ENCODE measurements at regions not wholly inside any gene's neighbourhood (a gene's known extent, or its start where the extent isn't known, plus 50 kb on each side); places are given as distances from the start of the nearest gene placed in this dataset.

- no peaks in the 10 kb centered on the region for H3K27me3 ChIP-seq (ENCODE audit: insufficient read depth, low read depth, low read length)
- H3F3A ChIP-seq (ENCODE audit: insufficient read depth, low read length, poor library complexity, severe bottlenecking) = no peaks in the 10 kb centered on the region
- no peak overlapping the region for H3K4me3 ChIP-seq (ENCODE audit: low read length)
- no peaks in the 10 kb centered on the region for H3K9me2 ChIP-seq (ENCODE audit: insufficient read depth, low read length)
- no peak overlapping the region for H3K9ac ChIP-seq (ENCODE audit: low read length)
- no peak overlapping the region for H3K4me2 ChIP-seq (ENCODE audit: low read length)
- no peaks in the 10 kb centered on the region for H4K20me1 ChIP-seq (ENCODE audit: insufficient read depth)
- no peaks in the 10 kb centered on the region for H3K9me3 ChIP-seq (ENCODE audit: low read length)
- peak overlapping the region; percentile 6 for H3K27ac ChIP-seq (ENCODE audit: low read length)
- TF ChIP-seq EZH2 (IDR thresholded peaks at IDR 0.05; ENCODE audit: borderline replicate concordance, insufficient read depth, low read length, poor library complexity, severe bottlenecking) = no peak
- no peak for TF ChIP-seq POLR2AphosphoS5 (IDR thresholded peaks at IDR 0.05)
- no peak for TF ChIP-seq CTCF (IDR thresholded peaks at IDR 0.05; ENCODE audit: poor library complexity, severe bottlenecking)
- no peak for TF ChIP-seq SMC3 (conservative IDR thresholded peaks at IDR 0.05; ENCODE audit: poor library complexity)
- no peak for TF ChIP-seq TAF1 (IDR thresholded peaks at IDR 0.05; ENCODE audit: low read depth)
- TF ChIP-seq EP300 (conservative IDR thresholded peaks at IDR 0.05; ENCODE audit: poor library complexity, severe bottlenecking) = no peak
- no peak for TF ChIP-seq REST (IDR thresholded peaks at IDR 0.05; ENCODE audit: borderline replicate concordance)
- H3K79me2 ChIP-seq (replicated peaks; ENCODE audit: insufficient read depth, low read length) = peaks cover 2% of the 10 kb centered on the region
- no peak overlapping the region for H2AFZ ChIP-seq (ENCODE audit: low read depth, low read length)
- no peaks in the 10 kb centered on the region for H3K36me3 ChIP-seq (ENCODE audit: insufficient read depth, low read length)
Observed at GRCh38 chr11:92725352-92725751, 244.1 kb upstream of the MTNR1B start.

GRCh38 chr11:92727123-92727522 is 242.3 kb upstream of the MTNR1B start:
- H3K27me3 ChIP-seq (ENCODE audit: insufficient read depth, low read depth, low read length) = no peaks in the 10 kb centered on the region
- peak overlapping the region; percentile 16 for H3K27ac ChIP-seq (ENCODE audit: low read length)
- H2AFZ ChIP-seq (ENCODE audit: low read depth, low read length) = no peak overlapping the region
- TF ChIP-seq REST (IDR thresholded peaks at IDR 0.05; ENCODE audit: borderline replicate concordance) (no peak), TAF1 (IDR thresholded peaks at IDR 0.05; ENCODE audit: low read depth) (no peak), RAD21 (conservative IDR thresholded peaks at IDR 0.05) (no peak), EP300 (conservative IDR thresholded peaks at IDR 0.05; ENCODE audit: poor library complexity, severe bottlenecking) (no peak), EZH2 (IDR thresholded peaks at IDR 0.05; ENCODE audit: borderline replicate concordance, insufficient read depth, low read length, poor library complexity, severe bottlenecking) (no peak), CTCF (IDR thresholded peaks at IDR 0.05; ENCODE audit: poor library complexity, severe bottlenecking) (no peak)
- no peaks in the 10 kb centered on the region for H4K20me1 ChIP-seq (ENCODE audit: insufficient read depth)
- no peak overlapping the region for H3K4me2 ChIP-seq (ENCODE audit: low read length)
- H3K9ac ChIP-seq (ENCODE audit: low read length) = no peak overlapping the region
- H3K79me2 ChIP-seq (replicated peaks; ENCODE audit: insufficient read depth, low read length) = peaks cover 3% of the 10 kb centered on the region
- H3K9me3 ChIP-seq (ENCODE audit: low read length) = no peaks in the 10 kb centered on the region
- no peaks in the 10 kb centered on the region for H3K36me3 ChIP-seq (ENCODE audit: insufficient read depth, low read length)
- H3F3A ChIP-seq (ENCODE audit: insufficient read depth, low read length, poor library complexity, severe bottlenecking) = no peaks in the 10 kb centered on the region
- no peak overlapping the region for H3K4me3 ChIP-seq (ENCODE audit: low read length)
- H3K9me2 ChIP-seq (ENCODE audit: insufficient read depth, low read length) = no peaks in the 10 kb centered on the region

Data from neural cell (in vitro differentiated cells).